HG03196 (cell line): ENCODE measurements at regions not wholly inside any gene's neighbourhood (a gene's known extent, or its start where the extent isn't known, plus 50 kb on each side); places are given as distances from the start of the nearest gene placed in this dataset.
A peak's percentile ranks its signal among the peaks of the same experiment; 100 is the strongest.

Experiments
- ATAC-seq: cut with Tn5 transposase; IDR thresholded peaks from one replicate; pipeline ENCODE4 v1.9.1; 2021; ENCODE audit not compliant: unreplicated experiment

GRCh38 chr7:125592331-125592730 lies 662.7 kb upstream of the POT1 start:
- no peak for ATAC-seq

GRCh38 chr7:125573126-125573525 lies 643.5 kb upstream of the POT1 start:
- no peak for ATAC-seq

GRCh38 chr7:125572414-125572813 lies 642.8 kb upstream of the POT1 start:
- no peak for ATAC-seq

GRCh38 chr7:125568799-125569198 lies 639.2 kb upstream of the POT1 start:
- ATAC-seq = peak; percentile 88

GRCh38 chr7:125567686-125568085 lies 638.1 kb upstream of the POT1 start:
- no peak for ATAC-seq

GRCh38 chr7:125563964-125564529 lies 634.4 kb upstream of the POT1 start:
- no peak for ATAC-seq

- ATAC-seq = no peak
Measured at GRCh38 chr7:125563557-125563956, 633.9 kb upstream of the POT1 start.

GRCh38 chr7:125561006-125561405 lies 631.4 kb upstream of the POT1 start:
- ATAC-seq = no peak

- no peak for ATAC-seq
Measured at GRCh38 chr7:125559921-125560320, 630.3 kb upstream of the POT1 start.

GRCh38 chr7:125555916-125556315 lies 626.3 kb upstream of the POT1 start:
- no peak for ATAC-seq

GRCh38 chr7:125551008-125551407 lies 621.4 kb upstream of the POT1 start:
- no peak for ATAC-seq

- ATAC-seq = no peak
Measured at GRCh38 chr7:125547505-125547904, 617.9 kb upstream of the POT1 start.

GRCh38 chr7:125530553-125530952 lies 600.9 kb upstream of the POT1 start:
- ATAC-seq = no peak

- ATAC-seq = no peak
Measured at GRCh38 chr7:125529249-125529648, 599.6 kb upstream of the POT1 start.

- ATAC-seq = no peak
Measured at GRCh38 chr7:125526958-125527357, 597.3 kb upstream of the POT1 start.

- ATAC-seq = no peak
Measured at GRCh38 chr7:125526092-125526491, 596.5 kb upstream of the POT1 start.

GRCh38 chr7:125516194-125516593 lies 586.6 kb upstream of the POT1 start:
- no peak for ATAC-seq

GRCh38 chr7:125512373-125512772 lies 582.7 kb upstream of the POT1 start:
- ATAC-seq = no peak

- ATAC-seq = no peak
Measured at GRCh38 chr7:125511310-125511709, 581.7 kb upstream of the POT1 start.

GRCh38 chr7:125506331-125506730 lies 576.7 kb upstream of the POT1 start:
- ATAC-seq = no peak

GRCh38 chr7:125504848-125505247 lies 575.2 kb upstream of the POT1 start:
- ATAC-seq = no peak

- no peak for ATAC-seq
Measured at GRCh38 chr7:125495997-125496396, 566.4 kb upstream of the POT1 start.

- no peak for ATAC-seq
Measured at GRCh38 chr7:125492521-125492920, 562.9 kb upstream of the POT1 start.

GRCh38 chr7:125491137-125491536 lies 561.5 kb upstream of the POT1 start:
- no peak for ATAC-seq
